Stomach smooth muscle (tissue), 2 donors: ENCODE measurements at regions not wholly inside any gene's neighbourhood (a gene's known extent, or its start where the extent isn't known, plus 50 kb on each side); places are given as distances from the start of the nearest gene placed in this dataset.

Source experiments
- H3K27ac ChIP-seq: one replicate; pipeline ENCODE4 v1.7.0; 2013; ENCODE audit warnings: mild to moderate bottlenecking, low read length, inconsistent platforms
- H3K27me3 ChIP-seq, 2 donors: one replicate each; pipeline ENCODE4 v1.7.0; 2013; ENCODE audit warnings: low read length in 2 of 2; ENCODE audit not compliant: insufficient read depth in 2 of 2, control insufficient read depth in 1 of 2
- H3K36me3 ChIP-seq, 2 donors: one replicate each; pipeline ENCODE4 v1.7.0; 2013; ENCODE audit warnings: low read length in 2 of 2; ENCODE audit not compliant: control insufficient read depth in 2 of 2, insufficient read depth in 2 of 2
- H3K4me1 ChIP-seq: one replicate; pipeline ENCODE4 v1.7.0; 2013; ENCODE audit warnings: low read length; ENCODE audit not compliant: control insufficient read depth, insufficient read depth
- H3K4me3 ChIP-seq, 2 donors: one replicate each; pipeline ENCODE4 v1.7.0; 2013; ENCODE audit warnings: low read length in 2 of 2
- H3K9ac ChIP-seq, 2 donors: one replicate each; pipeline ENCODE4 v1.7.0; 2013; ENCODE audit warnings: low read length in 2 of 2, mild to moderate bottlenecking in 1 of 2
- H3K9me3 ChIP-seq, 2 donors: one replicate each; pipeline ENCODE4 v1.7.0; 2013; ENCODE audit warnings: low read length in 2 of 2; ENCODE audit not compliant: control insufficient read depth in 2 of 2
- donor health status: healthy.
- donor health status: Pancreatic carcinoma.

DNA sequence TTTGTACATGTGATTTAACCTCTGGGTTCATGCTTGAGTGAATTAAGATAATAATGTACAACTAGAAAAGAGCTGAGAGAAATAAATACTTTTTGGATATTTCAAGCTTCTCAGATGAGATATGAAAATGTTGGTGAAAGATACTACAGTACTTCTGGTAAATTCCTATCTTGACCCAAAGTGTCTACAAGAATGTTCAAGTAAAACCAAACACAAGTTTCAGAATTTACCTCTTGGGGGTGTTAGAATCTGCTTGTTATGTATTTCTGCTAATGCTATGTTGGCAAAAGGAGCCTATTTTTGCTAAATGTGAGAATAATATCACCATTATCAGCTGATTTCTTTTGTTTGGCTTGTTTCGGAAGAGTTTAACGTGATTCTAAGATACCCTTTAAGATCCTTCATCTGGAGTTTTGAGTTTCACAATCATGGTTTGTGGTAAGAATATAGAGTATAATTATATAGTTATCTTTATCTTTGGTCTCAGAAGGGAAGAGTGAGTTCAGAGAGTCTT, 388.5 kb downstream of the LMO4 start:
- Histone ChIP-seq H3K9ac (no peak overlapping the region), H3K27ac (no peak overlapping the region), H3K36me3 (no peaks in the 10 kb centered on the region), H3K4me3 (no peak overlapping the region), H3K9me3 (no peaks in the 10 kb centered on the region), H3K4me1 (no peaks in the 10 kb centered on the region), H3K27me3 (no peaks in the 10 kb centered on the region)

- Histone ChIP-seq H3K27ac (no peak overlapping the region), H3K9ac (no peak overlapping the region), H3K9me3 (no peaks in the 10 kb centered on the region), H3K27me3 (no peaks in the 10 kb centered on the region), H3K36me3 (no peaks in the 10 kb centered on the region), H3K4me1 (no peaks in the 10 kb centered on the region), H3K4me3 (no peak overlapping the region)
Observed at GRCh38 chr1:87718241-87718950, 389.7 kb downstream of the LMO4 start.

DNA sequence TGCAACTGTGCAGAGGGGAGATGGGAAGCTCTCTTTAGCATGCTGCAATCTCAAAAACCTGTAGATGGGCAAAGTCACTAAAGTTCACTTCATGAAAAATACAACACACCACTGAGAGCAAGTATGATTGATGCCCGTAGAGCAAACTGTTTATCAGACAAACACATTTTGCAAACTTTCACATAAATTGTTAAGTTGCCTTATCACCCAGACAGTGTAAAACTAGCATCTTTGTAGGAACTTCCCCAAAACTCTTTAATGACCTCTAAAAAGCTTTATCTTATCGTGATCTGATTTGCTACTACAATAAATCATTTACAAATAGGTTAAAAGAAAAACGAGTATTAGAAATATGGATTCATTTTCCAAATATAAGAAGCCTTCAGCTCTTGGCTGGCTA, 391.0 kb downstream of the LMO4 start:
- Histone ChIP-seq H3K27me3 (no peaks in the 10 kb centered on the region), H3K4me3 (no peak overlapping the region), H3K27ac (no peak overlapping the region), H3K4me1 (no peaks in the 10 kb centered on the region), H3K9me3 (no peaks in the 10 kb centered on the region), H3K36me3 (no peaks in the 10 kb centered on the region), H3K9ac (no peak overlapping the region)

- no peaks in the 10 kb centered on the region for H3K4me1 ChIP-seq
- no peak overlapping the region for H3K9ac ChIP-seq
- H3K36me3 ChIP-seq = no peaks in the 10 kb centered on the region
- H3K27ac ChIP-seq = no peak overlapping the region
- H3K4me3 ChIP-seq = no peak overlapping the region
- no peaks in the 10 kb centered on the region for H3K9me3 ChIP-seq
- H3K27me3 ChIP-seq = no peaks in the 10 kb centered on the region
Observed at GRCh38 chr1:87720561-87720960, 391.9 kb downstream of the LMO4 start.

DNA sequence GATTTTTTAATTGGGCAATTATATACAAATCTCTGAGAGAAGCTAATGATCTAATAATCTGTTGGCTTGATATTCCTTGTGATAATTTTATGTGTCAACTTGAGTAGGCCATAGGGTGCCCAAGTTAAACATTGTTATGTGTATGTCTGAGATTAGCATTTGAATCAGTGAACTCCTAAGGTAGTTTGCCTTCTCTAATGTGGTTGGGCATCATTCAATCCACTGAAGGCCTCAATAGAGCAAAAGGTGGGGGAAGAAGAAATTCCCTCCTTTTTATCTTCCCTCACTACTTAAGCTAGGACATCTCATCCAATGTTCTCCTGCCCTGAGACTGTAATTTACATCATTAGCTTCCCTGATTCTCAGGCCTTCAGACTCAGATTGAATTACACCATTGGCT, 394.5 kb downstream of the LMO4 start:
- no peaks in the 10 kb centered on the region for H3K4me1 ChIP-seq
- H3K27ac ChIP-seq = no peak overlapping the region
- no peaks in the 10 kb centered on the region for H3K9me3 ChIP-seq
- H3K9ac ChIP-seq = no peak overlapping the region
- no peak overlapping the region for H3K4me3 ChIP-seq
- H3K36me3 ChIP-seq = no peaks in the 10 kb centered on the region
- H3K27me3 ChIP-seq = no peaks in the 10 kb centered on the region

- no peaks in the 10 kb centered on the region for H3K36me3 ChIP-seq
- no peak overlapping the region for H3K9ac ChIP-seq
- no peaks in the 10 kb centered on the region for H3K27me3 ChIP-seq
- H3K4me3 ChIP-seq = no peak overlapping the region
- no peaks in the 10 kb centered on the region for H3K4me1 ChIP-seq
- no peaks in the 10 kb centered on the region for H3K9me3 ChIP-seq
- H3K27ac ChIP-seq = no peak overlapping the region
Observed at GRCh38 chr1:87728169-87728568, 399.5 kb downstream of the LMO4 start.

DNA sequence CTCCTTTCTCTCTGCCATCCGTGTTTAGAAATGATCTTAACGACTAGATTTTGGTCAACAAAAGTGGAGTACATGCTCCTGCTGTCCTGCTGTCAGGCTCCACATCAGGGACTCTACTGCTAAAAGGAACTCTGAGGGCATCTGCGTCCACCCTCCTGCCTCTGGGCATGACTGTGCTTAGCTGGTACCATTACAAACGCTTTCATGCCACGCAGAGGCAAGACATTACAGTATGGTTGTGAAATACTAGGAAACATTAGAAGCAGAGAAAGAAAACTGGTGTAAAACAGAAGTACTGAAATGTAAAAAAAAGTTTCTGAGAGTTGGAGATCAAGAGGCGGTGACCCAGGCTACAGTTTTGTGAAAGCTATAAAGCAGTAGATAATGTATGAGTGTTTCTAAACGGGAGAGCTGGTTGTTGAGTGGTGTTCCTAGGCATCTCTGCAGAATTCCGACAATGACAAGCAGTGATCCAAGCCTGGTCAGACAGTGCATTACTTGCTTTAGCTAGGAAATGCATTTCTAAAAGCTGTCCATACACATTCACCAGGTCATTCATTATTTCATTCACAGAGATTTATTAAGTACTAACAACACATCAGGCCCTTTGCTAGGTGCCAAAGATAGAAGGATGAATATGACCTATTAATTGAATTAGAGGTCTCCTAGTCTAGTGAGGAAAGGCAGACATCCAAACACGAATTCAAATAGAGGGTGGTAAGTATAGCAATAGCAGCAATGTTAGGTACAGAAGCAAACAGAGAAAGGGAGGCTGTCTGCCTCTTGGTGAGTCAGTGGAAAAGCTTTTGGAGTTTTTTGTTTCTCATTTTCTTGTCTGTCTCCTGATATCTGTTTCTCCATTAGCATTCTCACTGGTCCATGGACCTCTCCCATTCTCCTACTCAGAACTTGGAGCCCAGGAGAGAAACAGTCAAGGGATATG, 401.9 kb downstream of the LMO4 start:
- Histone ChIP-seq H3K9ac (no peak overlapping the region), H3K27me3 (no peaks in the 10 kb centered on the region), H3K4me1 (no peaks in the 10 kb centered on the region), H3K4me3 (no peak overlapping the region), H3K27ac (peak overlapping the region; percentile 13), H3K9me3 (no peaks in the 10 kb centered on the region), H3K36me3 (no peaks in the 10 kb centered on the region)

DNA sequence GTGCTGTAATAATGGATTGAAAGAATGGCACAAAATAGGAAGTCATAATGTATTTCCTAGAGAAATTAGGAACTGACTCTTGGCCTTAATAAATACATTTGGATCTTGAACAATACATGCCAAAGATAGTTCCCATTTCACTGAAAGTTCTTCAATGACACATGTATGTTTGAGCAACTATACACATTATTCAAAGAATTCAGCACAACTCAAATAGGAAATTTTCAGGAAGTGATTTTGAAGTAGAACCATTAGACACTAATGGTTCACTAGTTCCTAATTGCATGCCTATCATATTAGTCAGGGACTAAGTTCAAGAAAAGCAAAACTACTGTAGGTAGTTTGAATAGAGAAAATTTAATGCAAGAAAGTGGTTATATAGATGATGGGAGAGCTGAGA, 404.7 kb downstream of the LMO4 start:
- H3K36me3 ChIP-seq = no peaks in the 10 kb centered on the region
- H3K4me1 ChIP-seq = no peaks in the 10 kb centered on the region
- H3K27ac ChIP-seq = no peak overlapping the region
- H3K9ac ChIP-seq = no peak overlapping the region
- no peaks in the 10 kb centered on the region for H3K9me3 ChIP-seq
- no peak overlapping the region for H3K4me3 ChIP-seq
- H3K27me3 ChIP-seq = no peaks in the 10 kb centered on the region

DNA sequence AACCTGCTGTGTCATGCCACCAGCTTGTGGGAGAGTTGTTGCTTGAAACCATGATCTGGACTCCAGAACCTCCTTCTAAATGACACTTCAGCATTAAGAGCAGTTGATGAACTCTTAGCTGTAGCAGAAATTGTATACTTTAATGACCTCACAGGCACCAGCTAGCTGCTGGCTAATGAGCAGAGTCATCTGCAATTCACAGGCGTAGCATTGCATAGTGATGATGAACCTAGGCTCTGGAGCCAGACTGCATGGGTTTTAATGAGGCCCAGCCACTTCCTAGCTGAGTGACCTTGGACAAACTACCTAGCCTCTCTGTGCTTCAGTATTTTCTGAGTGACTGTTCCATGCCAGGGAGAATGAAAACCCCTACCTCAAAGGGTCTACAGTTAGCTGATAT, 407.1 kb downstream of the LMO4 start:
- no peak overlapping the region for H3K9ac ChIP-seq
- no peak overlapping the region for H3K4me3 ChIP-seq
- H3K27ac ChIP-seq = no peak overlapping the region
- no peaks in the 10 kb centered on the region for H3K9me3 ChIP-seq
- no peaks in the 10 kb centered on the region for H3K27me3 ChIP-seq
- H3K36me3 ChIP-seq = no peaks in the 10 kb centered on the region
- H3K4me1 ChIP-seq = no peaks in the 10 kb centered on the region

DNA sequence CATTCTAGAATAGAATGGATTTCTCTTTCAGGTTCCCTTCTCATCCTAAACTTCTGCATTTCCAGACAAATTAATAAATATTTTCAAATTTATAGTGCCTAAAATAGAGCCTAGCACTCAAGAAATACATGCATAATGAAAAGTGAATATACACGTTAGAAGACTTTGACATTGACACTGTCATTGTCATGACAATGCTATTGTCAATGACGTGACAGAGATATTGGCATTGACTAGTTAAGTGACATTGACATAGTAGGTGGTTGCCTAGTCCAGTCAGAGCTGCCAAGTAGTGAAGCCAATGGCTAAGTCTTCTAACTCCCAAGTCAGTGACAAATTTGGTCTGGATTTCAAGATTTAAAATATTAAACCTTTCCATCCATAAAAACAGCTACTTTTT, 410.5 kb downstream of the LMO4 start:
- Histone ChIP-seq H3K36me3 (no peaks in the 10 kb centered on the region), H3K4me3 (no peak overlapping the region), H3K27ac (no peak overlapping the region), H3K27me3 (no peaks in the 10 kb centered on the region), H3K9ac (no peak overlapping the region), H3K4me1 (no peaks in the 10 kb centered on the region), H3K9me3 (no peaks in the 10 kb centered on the region)

DNA sequence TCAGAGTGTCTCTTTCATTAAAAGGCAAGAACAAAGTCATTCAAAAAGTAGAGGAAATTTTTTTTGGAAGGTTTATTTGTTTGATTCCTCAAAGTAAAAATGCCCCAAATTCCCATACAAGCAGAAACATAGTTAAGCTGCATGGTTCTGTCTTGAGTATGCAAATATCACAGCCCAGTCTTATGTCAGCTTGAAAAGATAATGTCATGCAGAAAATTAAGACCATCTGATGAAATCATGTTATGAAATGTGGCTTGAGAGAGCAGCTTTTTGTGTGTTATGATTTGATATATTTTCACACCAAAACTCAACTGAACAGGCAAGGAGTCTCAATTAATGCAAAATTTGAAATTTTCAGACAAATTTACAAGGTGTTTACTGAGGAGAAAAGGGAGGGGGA, 411.0 kb downstream of the LMO4 start:
- Histone ChIP-seq H3K36me3 (no peaks in the 10 kb centered on the region), H3K9me3 (no peaks in the 10 kb centered on the region), H3K27ac (no peak overlapping the region), H3K4me3 (no peak overlapping the region), H3K4me1 (no peaks in the 10 kb centered on the region), H3K9ac (no peak overlapping the region), H3K27me3 (no peaks in the 10 kb centered on the region)
